ENCODE measurements at regions not wholly inside any gene's neighbourhood (a gene's known extent, or its start where the extent isn't known, plus 50 kb on each side); places are given as distances from the start of the nearest gene placed in this dataset.

- Histone ChIP-seq H3K36me3 (ENCODE audit: control insufficient read depth, insufficient read depth, low read length) (no peaks in the 10 kb centered on the region), H3K9ac (ENCODE audit: low read length) (no peak overlapping the region), H3K27me3 (ENCODE audit: control insufficient read depth, insufficient read depth, low read length) (no peaks in the 10 kb centered on the region), H3K27ac (ENCODE audit: low read depth, low read length) (no peak overlapping the region), H3K4me1 (ENCODE audit: control insufficient read depth, insufficient read depth, low read length) (peaks cover 6% of the 10 kb centered on the region), H3K4me3 (ENCODE audit: low read length) (no peak overlapping the region)
Measured at GRCh38 chr10:35927990-35928488, 285.9 kb upstream of the FZD8 start.

- Histone ChIP-seq H3K9ac (ENCODE audit: low read length) (no peak overlapping the region), H3K4me1 (ENCODE audit: control insufficient read depth, insufficient read depth, low read length) (peaks cover 6% of the 10 kb centered on the region), H3K27me3 (ENCODE audit: control insufficient read depth, insufficient read depth, low read length) (no peaks in the 10 kb centered on the region), H3K27ac (ENCODE audit: low read depth, low read length) (no peak overlapping the region), H3K4me3 (ENCODE audit: low read length) (no peak overlapping the region), H3K36me3 (ENCODE audit: control insufficient read depth, insufficient read depth, low read length) (no peaks in the 10 kb centered on the region)
Measured at GRCh38 chr10:35927341-35927740, 285.2 kb upstream of the FZD8 start.

GRCh38 chr10:35926846-35927245 lies 284.8 kb upstream of the FZD8 start:
- Histone ChIP-seq H3K4me3 (ENCODE audit: low read length) (no peak overlapping the region), H3K36me3 (ENCODE audit: control insufficient read depth, insufficient read depth, low read length) (no peaks in the 10 kb centered on the region), H3K27me3 (ENCODE audit: control insufficient read depth, insufficient read depth, low read length) (no peaks in the 10 kb centered on the region)

DNA sequence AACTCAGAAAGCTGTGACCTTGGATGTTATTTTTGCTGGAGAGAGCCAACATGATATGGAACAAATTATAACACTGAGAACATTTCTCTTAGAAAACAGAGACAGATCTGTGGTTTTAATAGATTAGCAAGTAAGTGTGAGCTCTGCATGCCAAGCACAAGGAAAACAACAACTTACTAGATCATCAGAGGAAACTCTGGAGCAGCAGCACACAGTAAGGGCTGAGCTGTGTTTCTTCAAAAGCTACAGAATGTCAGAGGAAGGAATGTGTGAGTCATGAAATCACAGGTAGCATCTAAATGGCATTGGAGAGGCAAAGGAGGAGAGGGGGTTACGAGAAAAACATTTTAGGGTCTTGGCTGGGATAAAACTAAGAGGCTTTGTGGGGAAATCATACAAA lies 283.4 kb upstream of the FZD8 start:
- H3K4me3 ChIP-seq (ENCODE audit: low read length) = no peak overlapping the region
- H3K27ac ChIP-seq (ENCODE audit: low read depth, low read length) = no peak overlapping the region
- H3K4me1 ChIP-seq (ENCODE audit: control insufficient read depth, insufficient read depth, low read length) = peaks cover 6% of the 10 kb centered on the region
- no peaks in the 10 kb centered on the region for H3K36me3 ChIP-seq (ENCODE audit: control insufficient read depth, insufficient read depth, low read length)
- H3K27me3 ChIP-seq (ENCODE audit: control insufficient read depth, insufficient read depth, low read length) = no peaks in the 10 kb centered on the region
- no peak overlapping the region for H3K9ac ChIP-seq (ENCODE audit: low read length)

More at GRCh38 chr10:35926846-35927245, 284.8 kb upstream of the FZD8 start:
- peaks cover 6% of the 10 kb centered on the region for H3K4me1 ChIP-seq (ENCODE audit: control insufficient read depth, insufficient read depth, low read length)
- H3K27ac ChIP-seq (ENCODE audit: low read depth, low read length) = no peak overlapping the region
- no peak overlapping the region for H3K9ac ChIP-seq (ENCODE audit: low read length)

GRCh38 chr10:35924759-35925158 lies 282.7 kb upstream of the FZD8 start:
- no peaks in the 10 kb centered on the region for H3K27me3 ChIP-seq (ENCODE audit: control insufficient read depth, insufficient read depth, low read length)
- no peak overlapping the region for H3K9ac ChIP-seq (ENCODE audit: low read length)
- H3K36me3 ChIP-seq (ENCODE audit: control insufficient read depth, insufficient read depth, low read length) = no peaks in the 10 kb centered on the region

GRCh38 chr10:35922876-35923600 lies 280.9 kb upstream of the FZD8 start:
- Histone ChIP-seq H3K4me3 (ENCODE audit: low read length) (no peak overlapping the region), H3K4me1 (ENCODE audit: control insufficient read depth, insufficient read depth, low read length) (no peaks in the 10 kb centered on the region), H3K36me3 (ENCODE audit: control insufficient read depth, insufficient read depth, low read length) (no peaks in the 10 kb centered on the region), H3K27ac (ENCODE audit: low read depth, low read length) (no peak overlapping the region), H3K27me3 (ENCODE audit: control insufficient read depth, insufficient read depth, low read length) (no peaks in the 10 kb centered on the region), H3K9ac (ENCODE audit: low read length) (no peak overlapping the region)

More at GRCh38 chr10:35924759-35925158, 282.7 kb upstream of the FZD8 start:
- Histone ChIP-seq H3K4me3 (ENCODE audit: low read length) (no peak overlapping the region), H3K27ac (ENCODE audit: low read depth, low read length) (no peak overlapping the region), H3K4me1 (ENCODE audit: control insufficient read depth, insufficient read depth, low read length) (peaks cover 6% of the 10 kb centered on the region)

DNA sequence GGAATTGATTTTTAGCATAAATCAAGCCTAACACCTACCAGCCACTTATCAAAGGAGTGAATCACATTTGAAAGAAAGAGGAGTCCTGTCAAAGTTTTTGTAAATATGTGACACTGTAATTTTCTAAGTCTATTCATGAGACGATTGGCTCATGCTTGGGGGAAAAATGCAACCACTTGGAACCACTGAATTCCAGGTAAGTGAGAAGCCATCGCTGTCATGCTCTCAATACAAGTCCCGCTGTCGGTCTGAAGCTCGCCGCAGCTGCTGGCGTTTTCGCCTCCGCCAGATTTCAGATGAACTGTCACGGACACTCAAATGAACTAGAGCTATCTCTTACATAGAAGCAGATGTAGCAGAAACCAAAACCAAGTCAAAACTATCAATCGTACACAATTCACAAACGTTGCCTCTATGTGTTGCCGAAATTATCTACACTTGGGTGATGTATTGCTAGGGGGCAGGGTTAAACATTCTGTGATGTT lies 279.8 kb upstream of the FZD8 start:
- Histone ChIP-seq H3K27me3 (ENCODE audit: control insufficient read depth, insufficient read depth, low read length) (no peaks in the 10 kb centered on the region), H3K4me1 (ENCODE audit: control insufficient read depth, insufficient read depth, low read length) (no peaks in the 10 kb centered on the region), H3K27ac (ENCODE audit: low read depth, low read length) (no peak overlapping the region), H3K36me3 (ENCODE audit: control insufficient read depth, insufficient read depth, low read length) (no peaks in the 10 kb centered on the region), H3K4me3 (ENCODE audit: low read length) (no peak overlapping the region), H3K9ac (ENCODE audit: low read length) (no peak overlapping the region)

GRCh38 chr10:35916791-35917190 lies 274.7 kb upstream of the FZD8 start:
- no peak overlapping the region for H3K4me3 ChIP-seq (ENCODE audit: low read length)
- peaks cover 5% of the 10 kb centered on the region for H3K4me1 ChIP-seq (ENCODE audit: control insufficient read depth, insufficient read depth, low read length)
- no peaks in the 10 kb centered on the region for H3K36me3 ChIP-seq (ENCODE audit: control insufficient read depth, insufficient read depth, low read length)
- H3K27me3 ChIP-seq (ENCODE audit: control insufficient read depth, insufficient read depth, low read length) = no peaks in the 10 kb centered on the region
- H3K9ac ChIP-seq (ENCODE audit: low read length) = no peak overlapping the region
- H3K27ac ChIP-seq (ENCODE audit: low read depth, low read length) = no peak overlapping the region

- Histone ChIP-seq H3K9ac (ENCODE audit: low read length) (no peak overlapping the region), H3K4me3 (ENCODE audit: low read length) (no peak overlapping the region), H3K27me3 (ENCODE audit: control insufficient read depth, insufficient read depth, low read length) (no peaks in the 10 kb centered on the region), H3K27ac (ENCODE audit: low read depth, low read length) (no peak overlapping the region), H3K4me1 (ENCODE audit: control insufficient read depth, insufficient read depth, low read length) (peaks cover 5% of the 10 kb centered on the region), H3K36me3 (ENCODE audit: control insufficient read depth, insufficient read depth, low read length) (no peaks in the 10 kb centered on the region)
Measured at GRCh38 chr10:35913628-35914027, 271.5 kb upstream of the FZD8 start.

GRCh38 chr10:35912615-35913569 lies 270.8 kb upstream of the FZD8 start:
- no peak overlapping the region for H3K9ac ChIP-seq (ENCODE audit: low read length)
- no peak overlapping the region for H3K4me3 ChIP-seq (ENCODE audit: low read length)
- H3K27ac ChIP-seq (ENCODE audit: low read depth, low read length) = no peak overlapping the region
- no peaks in the 10 kb centered on the region for H3K27me3 ChIP-seq (ENCODE audit: control insufficient read depth, insufficient read depth, low read length)
- H3K36me3 ChIP-seq (ENCODE audit: control insufficient read depth, insufficient read depth, low read length) = no peaks in the 10 kb centered on the region
- H3K4me1 ChIP-seq (ENCODE audit: control insufficient read depth, insufficient read depth, low read length) = peaks cover 5% of the 10 kb centered on the region

DNA sequence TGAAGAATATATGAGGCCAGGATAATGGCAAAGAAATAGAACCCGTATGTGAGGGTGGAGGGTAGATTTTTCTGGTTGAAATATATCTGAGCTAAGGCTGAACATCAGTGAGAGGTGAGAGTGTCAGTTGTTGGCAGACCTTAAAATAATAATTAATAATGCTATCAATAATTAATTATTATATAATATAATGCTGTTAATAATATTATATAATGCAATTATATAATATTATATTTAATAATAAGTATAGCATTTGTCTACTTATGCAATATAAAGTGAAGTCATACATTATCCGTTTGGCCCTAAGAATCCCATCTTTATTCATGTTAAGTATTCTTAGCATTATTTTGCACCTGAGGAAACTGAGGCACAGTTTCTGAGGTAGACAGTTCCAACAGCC lies 269.9 kb upstream of the FZD8 start:
- no peak overlapping the region for H3K4me3 ChIP-seq (ENCODE audit: low read length)
- H3K27me3 ChIP-seq (ENCODE audit: control insufficient read depth, insufficient read depth, low read length) = no peaks in the 10 kb centered on the region
- no peak overlapping the region for H3K9ac ChIP-seq (ENCODE audit: low read length)
- peaks cover 5% of the 10 kb centered on the region for H3K4me1 ChIP-seq (ENCODE audit: control insufficient read depth, insufficient read depth, low read length)
- no peaks in the 10 kb centered on the region for H3K36me3 ChIP-seq (ENCODE audit: control insufficient read depth, insufficient read depth, low read length)
- H3K27ac ChIP-seq (ENCODE audit: low read depth, low read length) = no peak overlapping the region

GRCh38 chr10:35911233-35911632 lies 269.1 kb upstream of the FZD8 start:
- Histone ChIP-seq H3K4me1 (ENCODE audit: control insufficient read depth, insufficient read depth, low read length) (peaks cover 5% of the 10 kb centered on the region), H3K9ac (ENCODE audit: low read length) (no peak overlapping the region), H3K27ac (ENCODE audit: low read depth, low read length) (no peak overlapping the region), H3K36me3 (ENCODE audit: control insufficient read depth, insufficient read depth, low read length) (no peaks in the 10 kb centered on the region), H3K4me3 (ENCODE audit: low read length) (no peak overlapping the region), H3K27me3 (ENCODE audit: control insufficient read depth, insufficient read depth, low read length) (no peaks in the 10 kb centered on the region)

Data from rectal smooth muscle tissue (tissue), 1 donor.